Loucy (cell line): ENCODE measurements at regions not wholly inside any gene's neighbourhood (a gene's known extent, or its start where the extent isn't known, plus 50 kb on each side); places are given as distances from the start of the nearest gene placed in this dataset.

ENCODE experiments used
- EZH2phosphoT487 ChIP-seq: fragments of 200-600 bp; IDR thresholded peaks from 2 replicates; pipeline ENCODE4 v1.6.1; 2018; ENCODE audit warnings: antibody characterized with exemption, mild to moderate bottlenecking, moderate library complexity, borderline replicate concordance
- TF ChIP-seq, protein P1 (sequence below): fragments of 200-600 bp; sonication (generic); conservative IDR thresholded peaks from 2 replicates; pipeline ENCODE4 v1.5.1; 2014; ENCODE audit warnings: mild to moderate bottlenecking, antibody characterized with exemption, low read length

GRCh38 chrX:82658492-82658891 is 849.6 kb upstream of the POU3F4 start:
- TF ChIP-seq, protein P1, sequence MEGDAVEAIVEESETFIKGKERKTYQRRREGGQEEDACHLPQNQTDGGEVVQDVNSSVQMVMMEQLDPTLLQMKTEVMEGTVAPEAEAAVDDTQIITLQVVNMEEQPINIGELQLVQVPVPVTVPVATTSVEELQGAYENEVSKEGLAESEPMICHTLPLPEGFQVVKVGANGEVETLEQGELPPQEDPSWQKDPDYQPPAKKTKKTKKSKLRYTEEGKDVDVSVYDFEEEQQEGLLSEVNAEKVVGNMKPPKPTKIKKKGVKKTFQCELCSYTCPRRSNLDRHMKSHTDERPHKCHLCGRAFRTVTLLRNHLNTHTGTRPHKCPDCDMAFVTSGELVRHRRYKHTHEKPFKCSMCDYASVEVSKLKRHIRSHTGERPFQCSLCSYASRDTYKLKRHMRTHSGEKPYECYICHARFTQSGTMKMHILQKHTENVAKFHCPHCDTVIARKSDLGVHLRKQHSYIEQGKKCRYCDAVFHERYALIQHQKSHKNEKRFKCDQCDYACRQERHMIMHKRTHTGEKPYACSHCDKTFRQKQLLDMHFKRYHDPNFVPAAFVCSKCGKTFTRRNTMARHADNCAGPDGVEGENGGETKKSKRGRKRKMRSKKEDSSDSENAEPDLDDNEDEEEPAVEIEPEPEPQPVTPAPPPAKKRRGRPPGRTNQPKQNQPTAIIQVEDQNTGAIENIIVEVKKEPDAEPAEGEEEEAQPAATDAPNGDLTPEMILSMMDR, result no peak
- TF ChIP-seq EZH2phosphoT487, result no peak
